GM12892 (cell line): ENCODE measurements at regions not wholly inside any gene's neighbourhood (a gene's known extent, or its start where the extent isn't known, plus 50 kb on each side); places are given as distances from the start of the nearest gene placed in this dataset.

ENCODE experiments used
- DNase-seq: peaks from one replicate; pipeline ENCODE4 v3.0.0; 2011; ENCODE audit not compliant: insufficient read length
- FAIRE-seq: peaks from 2 replicates; lab custom pipeline; 2011; peaks lifted over from hg19 to GRCh38; lab: Jason Lieb, UNC
- POLR2A ChIP-seq: IDR thresholded peaks from 2 replicates; pipeline ENCODE4 v1.6.1; 2011; ENCODE audit warnings: low read depth, low read length, control low read depth
- POLR2AphosphoS5 ChIP-seq: IDR thresholded peaks from 2 replicates; pipeline ENCODE4 v1.6.1; 2011; ENCODE audit warnings: low read depth, low read length, control low read depth
- TAF1 ChIP-seq: IDR thresholded peaks from 2 replicates; pipeline ENCODE4 v1.6.1; 2011; ENCODE audit warnings: low read depth, mild to moderate bottlenecking, control low read depth, low read length, borderline replicate concordance

GRCh38 chr2:12816379-12817306 lies 99.9 kb downstream of the TRIB2 start:
- no peak for FAIRE-seq
- no peak for DNase-seq
- TF ChIP-seq POLR2AphosphoS5 (no peak), TAF1 (no peak), POLR2A (no peak)

- no peak for TF ChIP-seq POLR2AphosphoS5
- no peak for TF ChIP-seq POLR2A
- FAIRE-seq = no peak
These were observed 101.1 kb downstream of the TRIB2 start for GRCh38 chr2:12817870-12818269.

GRCh38 chr2:12818416-12819102 lies 101.8 kb downstream of the TRIB2 start:
- DNase-seq (no peak), FAIRE-seq (no peak)
- TF ChIP-seq POLR2A = no peak
- no peak for TF ChIP-seq TAF1
- no peak for TF ChIP-seq POLR2AphosphoS5

More at GRCh38 chr2:12817870-12818269, 101.1 kb downstream of the TRIB2 start:
- DNase-seq = no peak

DNA sequence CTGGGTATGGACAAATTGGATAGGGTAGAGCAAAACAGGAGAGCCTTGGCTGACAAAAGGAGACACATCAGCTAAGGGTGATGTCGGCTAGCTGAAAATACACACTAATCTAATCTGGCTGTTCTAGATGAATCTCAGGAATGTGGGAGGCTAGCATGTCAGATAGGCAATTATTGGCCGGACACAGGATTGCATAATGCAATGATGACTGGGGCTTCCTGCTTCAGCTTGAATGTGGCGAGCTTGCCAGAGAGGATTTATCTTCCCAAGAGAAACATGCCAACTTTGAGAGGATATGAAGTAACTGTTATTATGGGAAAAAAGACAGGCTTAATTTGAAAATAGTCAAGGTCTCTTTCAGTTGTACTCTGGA lies 102.4 kb downstream of the TRIB2 start:
- no peak for TF ChIP-seq POLR2A
- no peak for TF ChIP-seq TAF1
- no peak for FAIRE-seq
- DNase-seq = no peak

DNA sequence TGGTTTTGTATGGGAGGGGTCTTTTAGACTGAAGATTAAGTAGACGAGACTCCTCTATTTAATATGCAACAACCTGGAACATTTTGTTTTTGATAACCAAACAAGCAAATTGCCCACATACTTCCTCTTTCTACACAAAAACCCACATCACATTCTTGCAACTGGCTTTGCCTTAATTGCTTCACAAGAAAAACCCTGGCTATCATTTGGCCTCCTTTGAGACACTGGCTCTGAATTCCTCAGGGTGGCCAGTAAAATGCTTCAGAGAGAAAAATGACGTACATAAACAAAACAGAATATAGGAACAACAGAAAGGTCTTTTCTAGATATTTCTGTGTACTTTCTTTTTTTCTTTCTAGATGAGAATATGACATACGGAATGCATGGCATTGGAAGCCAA lies 103.0 kb downstream of the TRIB2 start:
- DNase-seq (no peak), FAIRE-seq (no peak)
- TF ChIP-seq POLR2AphosphoS5 (no peak), TAF1 (no peak), POLR2A (no peak)

DNA sequence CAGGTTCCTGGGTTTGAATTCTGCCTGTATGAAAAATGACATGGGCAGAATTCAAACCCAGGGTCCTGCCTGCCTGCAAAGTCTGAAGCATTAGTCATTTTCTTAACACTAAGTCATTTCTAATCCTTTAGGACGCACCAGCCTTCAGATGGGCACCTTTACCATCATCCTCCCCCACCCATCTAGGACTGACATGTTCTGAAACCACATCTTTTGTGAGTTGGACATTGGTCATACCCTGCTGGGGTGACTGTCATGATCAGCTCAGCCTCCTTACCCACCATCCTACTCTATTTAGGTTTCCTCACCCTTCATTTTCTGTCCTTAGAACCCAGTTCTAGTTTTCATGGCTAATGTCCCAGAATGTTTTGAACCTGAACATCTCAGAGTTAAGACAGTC lies 104.9 kb downstream of the TRIB2 start:
- FAIRE-seq = no peak
- no peak for DNase-seq
- TF ChIP-seq POLR2A (no peak), POLR2AphosphoS5 (no peak), TAF1 (no peak)

- TF ChIP-seq POLR2A (no peak), TAF1 (no peak), POLR2AphosphoS5 (no peak)
- DNase-seq (no peak), FAIRE-seq (no peak)
These were observed 107.6 kb downstream of the TRIB2 start for GRCh38 chr2:12824351-12824777.

DNA sequence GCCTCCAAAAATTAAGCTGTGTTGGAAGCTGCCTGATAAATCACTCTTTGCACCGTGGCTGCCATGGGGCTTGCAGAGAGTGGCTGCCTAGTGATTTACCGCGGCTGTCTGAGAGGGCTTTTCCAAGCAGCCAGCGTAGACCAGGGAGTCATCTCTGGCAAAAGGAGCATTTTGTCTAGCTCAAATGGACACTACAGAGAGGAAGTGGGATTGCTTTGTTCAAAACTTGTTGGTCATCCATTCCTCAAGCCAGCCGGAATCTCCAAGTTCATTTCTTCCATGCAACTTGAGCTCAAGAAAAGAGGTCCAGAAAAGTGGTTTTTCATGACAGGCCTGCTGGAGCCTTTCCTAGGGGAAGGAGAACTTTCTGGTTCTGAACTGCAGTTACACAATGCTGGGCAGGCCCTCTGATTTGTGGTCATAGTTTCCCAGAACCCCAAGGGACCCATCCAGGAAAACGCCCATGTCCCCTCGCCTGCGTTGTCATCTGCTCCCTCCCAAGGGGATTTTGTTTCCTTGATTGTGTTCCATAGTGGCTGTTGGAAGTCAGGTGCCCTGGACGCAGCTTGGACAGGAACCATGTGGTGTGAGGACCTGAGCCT lies 108.1 kb downstream of the TRIB2 start:
- no peak for FAIRE-seq
- TF ChIP-seq TAF1 (no peak), POLR2A (no peak), POLR2AphosphoS5 (no peak)

GRCh38 chr2:12826781-12827180 lies 110.0 kb downstream of the TRIB2 start:
- FAIRE-seq (no peak), DNase-seq (no peak)
- TF ChIP-seq POLR2A = no peak
- no peak for TF ChIP-seq TAF1
- TF ChIP-seq POLR2AphosphoS5 = no peak

More for the DNA sequence above, 108.1 kb downstream of the TRIB2 start:
- no peak for DNase-seq

GRCh38 chr2:12827721-12828120 lies 111.0 kb downstream of the TRIB2 start:
- no peak for TF ChIP-seq POLR2A
- TF ChIP-seq TAF1 = no peak
- no peak for TF ChIP-seq POLR2AphosphoS5
- no peak for FAIRE-seq
- no peak for DNase-seq

DNA sequence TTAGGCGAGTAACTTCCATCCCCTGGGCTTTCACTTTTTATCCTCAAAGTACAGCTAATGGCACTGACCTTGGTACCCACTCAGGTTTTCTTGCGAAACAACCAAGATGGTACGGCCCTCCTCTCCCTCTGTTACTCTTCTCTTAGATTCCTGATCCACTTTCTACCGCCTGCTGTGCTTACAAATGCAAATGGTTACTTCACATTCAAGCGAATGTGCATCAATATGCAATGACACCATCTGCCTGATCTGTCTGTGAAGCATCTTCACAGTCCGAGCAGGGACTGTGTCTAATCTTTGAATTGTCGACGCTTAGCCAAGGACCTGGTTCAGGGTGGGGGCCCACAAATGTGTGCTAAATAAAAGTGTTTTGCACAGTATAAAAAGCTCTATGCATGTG lies 112.2 kb downstream of the TRIB2 start:
- no peak for FAIRE-seq
- no peak for TF ChIP-seq POLR2A
- no peak for TF ChIP-seq TAF1
- no peak for TF ChIP-seq POLR2AphosphoS5
- DNase-seq = no peak

DNA sequence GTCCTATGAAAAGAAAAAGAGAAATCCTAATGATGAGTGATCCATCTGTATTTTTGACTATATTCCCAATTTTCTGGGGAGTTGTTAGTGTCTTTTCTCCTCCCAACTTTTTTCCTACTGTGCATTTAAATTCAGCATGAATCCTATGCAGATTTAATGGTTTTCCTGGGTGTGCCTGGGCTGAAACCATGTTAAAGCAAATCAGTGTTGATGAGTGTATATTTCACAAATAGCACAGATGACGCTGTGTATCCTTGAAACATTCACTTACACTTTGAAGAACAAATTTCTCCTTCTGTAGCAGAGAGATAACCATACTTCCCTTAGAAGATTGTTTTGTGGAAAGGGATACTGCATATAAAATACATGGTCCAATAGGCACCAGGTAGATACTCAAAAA lies 114.3 kb downstream of the TRIB2 start:
- TF ChIP-seq TAF1 (no peak), POLR2A (no peak), POLR2AphosphoS5 (no peak)
- DNase-seq (no peak), FAIRE-seq (no peak)
